ENCODE measurements at regions not wholly inside any gene's neighbourhood (a gene's known extent, or its start where the extent isn't known, plus 50 kb on each side); places are given as distances from the start of the nearest gene placed in this dataset.

DNA sequence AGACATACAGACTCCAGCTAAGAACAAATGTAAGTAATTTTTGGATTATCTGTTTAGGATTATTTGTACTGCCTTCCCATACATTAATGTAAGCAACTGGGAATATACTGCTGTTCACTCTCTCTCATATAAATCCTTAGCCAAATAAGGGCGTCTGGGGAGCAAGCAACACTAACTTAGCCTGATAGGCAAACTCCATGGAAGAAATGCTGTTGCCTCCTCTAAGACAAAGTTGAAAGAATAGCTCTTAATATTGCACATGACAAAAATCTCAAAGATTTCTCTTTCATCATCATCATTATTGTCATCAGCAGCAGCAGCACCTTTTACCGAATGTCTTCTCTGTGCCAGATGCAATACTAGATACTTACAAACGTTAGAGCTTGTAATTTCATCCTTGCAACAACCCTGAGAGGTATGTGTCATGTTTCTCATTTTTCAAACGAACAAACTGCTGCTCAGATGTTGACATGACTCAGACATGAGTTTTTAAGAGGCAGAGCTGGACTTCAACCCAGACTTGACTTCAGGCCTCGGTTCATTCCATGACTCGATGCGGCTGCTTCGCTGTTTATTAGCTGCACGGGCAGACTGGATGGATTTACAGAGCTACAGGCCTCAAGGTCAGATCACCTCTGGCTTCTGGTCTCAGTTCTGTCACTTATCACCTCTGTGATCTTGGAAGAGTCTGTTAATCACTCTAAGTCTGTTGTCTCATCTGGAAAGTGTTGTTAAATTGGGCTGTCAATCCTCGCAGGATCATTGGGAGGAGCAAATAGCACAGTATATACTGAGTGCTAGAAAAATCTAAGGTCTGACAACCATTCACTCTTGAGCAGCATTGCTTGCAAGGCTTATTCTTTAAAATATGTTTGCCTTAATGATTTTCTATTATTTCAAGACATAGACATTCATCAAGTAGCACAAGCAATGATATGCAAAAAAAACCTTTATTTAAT lies 126.3 kb upstream of the CELF2 start:
- Histone ChIP-seq H3K4me3 (no peak overlapping the region), H3K9me3 (no peaks in the 10 kb centered on the region), H3K27ac (no peak overlapping the region), H3K4me1 (peaks cover 6% of the 10 kb centered on the region), H3K27me3 (no peaks in the 10 kb centered on the region), H3K36me3 (no peaks in the 10 kb centered on the region)
- TF ChIP-seq, protein P1, sequence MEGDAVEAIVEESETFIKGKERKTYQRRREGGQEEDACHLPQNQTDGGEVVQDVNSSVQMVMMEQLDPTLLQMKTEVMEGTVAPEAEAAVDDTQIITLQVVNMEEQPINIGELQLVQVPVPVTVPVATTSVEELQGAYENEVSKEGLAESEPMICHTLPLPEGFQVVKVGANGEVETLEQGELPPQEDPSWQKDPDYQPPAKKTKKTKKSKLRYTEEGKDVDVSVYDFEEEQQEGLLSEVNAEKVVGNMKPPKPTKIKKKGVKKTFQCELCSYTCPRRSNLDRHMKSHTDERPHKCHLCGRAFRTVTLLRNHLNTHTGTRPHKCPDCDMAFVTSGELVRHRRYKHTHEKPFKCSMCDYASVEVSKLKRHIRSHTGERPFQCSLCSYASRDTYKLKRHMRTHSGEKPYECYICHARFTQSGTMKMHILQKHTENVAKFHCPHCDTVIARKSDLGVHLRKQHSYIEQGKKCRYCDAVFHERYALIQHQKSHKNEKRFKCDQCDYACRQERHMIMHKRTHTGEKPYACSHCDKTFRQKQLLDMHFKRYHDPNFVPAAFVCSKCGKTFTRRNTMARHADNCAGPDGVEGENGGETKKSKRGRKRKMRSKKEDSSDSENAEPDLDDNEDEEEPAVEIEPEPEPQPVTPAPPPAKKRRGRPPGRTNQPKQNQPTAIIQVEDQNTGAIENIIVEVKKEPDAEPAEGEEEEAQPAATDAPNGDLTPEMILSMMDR (IDR thresholded peaks at IDR 0.05): no peak
- DNase-seq (no peak), ATAC-seq (peak; percentile 22)
- intact Hi-C loops (cut with DNase I): no loop called here

- H3K4me1 ChIP-seq: no peaks in the 10 kb centered on the region
- H3K27me3 ChIP-seq: no peaks in the 10 kb centered on the region
- intact Hi-C loops (cut with DNase I): no loop called here
- ATAC-seq (peak; percentile 31), DNase-seq (no peak)
- H3K4me3 ChIP-seq: no peak overlapping the region
- H3K9me3 ChIP-seq: no peaks in the 10 kb centered on the region
- H3K27ac ChIP-seq: no peak overlapping the region
- H3K36me3 ChIP-seq: no peaks in the 10 kb centered on the region
- TF ChIP-seq, protein P1 (IDR thresholded peaks at IDR 0.05): no peak
These were observed 125.3 kb upstream of the CELF2 start for GRCh38 chr10:10892290-10892875.

DNA sequence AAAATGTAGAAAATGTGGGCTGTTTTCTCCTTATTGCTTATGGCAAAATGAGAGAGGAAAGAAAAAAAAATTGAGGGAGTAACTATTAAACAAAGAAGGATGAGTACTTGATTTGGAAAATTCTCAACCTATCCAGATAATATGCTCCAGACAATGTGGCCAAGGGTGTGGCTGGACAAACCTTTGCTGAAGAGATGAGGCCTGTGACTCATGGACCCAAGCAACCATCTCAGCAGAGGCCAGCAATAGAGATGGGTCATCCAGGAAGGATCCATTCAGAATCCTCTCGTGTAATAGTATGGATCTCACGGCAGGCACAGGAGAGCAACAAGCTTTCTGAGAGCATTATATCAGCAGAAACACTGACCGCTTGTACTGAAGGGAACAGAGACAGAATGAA lies 120.3 kb upstream of the CELF2 start:
- DNase-seq (no peak), ATAC-seq (no peak)
- no peaks in the 10 kb centered on the region for H3K9me3 ChIP-seq
- no peaks in the 10 kb centered on the region for H3K27me3 ChIP-seq
- intact Hi-C loops (cut with DNase I): no loop called here
- H3K27ac ChIP-seq: no peak overlapping the region
- TF ChIP-seq, protein P1 (IDR thresholded peaks at IDR 0.05): no peak
- no peaks in the 10 kb centered on the region for H3K4me1 ChIP-seq
- no peak overlapping the region for H3K4me3 ChIP-seq
- no peaks in the 10 kb centered on the region for H3K36me3 ChIP-seq

GRCh38 chr10:10901906-10902305 lies 115.8 kb upstream of the CELF2 start:
- no peak overlapping the region for H3K27ac ChIP-seq
- TF ChIP-seq, protein P1 (IDR thresholded peaks at IDR 0.05): no peak
- no peaks in the 10 kb centered on the region for H3K4me1 ChIP-seq
- no peak for ATAC-seq
- no peaks in the 10 kb centered on the region for H3K9me3 ChIP-seq
- no peak for DNase-seq
- no peaks in the 10 kb centered on the region for H3K27me3 ChIP-seq
- no peaks in the 10 kb centered on the region for H3K36me3 ChIP-seq
- H3K4me3 ChIP-seq: no peak overlapping the region
- intact Hi-C loops (cut with DNase I): no loop called here

GRCh38 chr10:10902951-10903350 lies 114.7 kb upstream of the CELF2 start:
- TF ChIP-seq, protein P1 (IDR thresholded peaks at IDR 0.05): no peak

More at GRCh38 chr10:10902951-10903350, 114.7 kb upstream of the CELF2 start:
- H3K36me3 ChIP-seq: no peaks in the 10 kb centered on the region
- no peak overlapping the region for H3K4me3 ChIP-seq
- no peaks in the 10 kb centered on the region for H3K4me1 ChIP-seq
- DNase-seq (no peak), ATAC-seq (no peak)
- H3K27me3 ChIP-seq: no peaks in the 10 kb centered on the region
- intact Hi-C loops (cut with DNase I): no loop called here
- no peaks in the 10 kb centered on the region for H3K9me3 ChIP-seq
- no peak overlapping the region for H3K27ac ChIP-seq
